ENCODE measurements at regions not wholly inside any gene's neighbourhood (a gene's known extent, or its start where the extent isn't known, plus 50 kb on each side); places are given as distances from the start of the nearest gene placed in this dataset.

GRCh38 chr17:73770115-73770848 is 126.0 kb upstream of the SDK2 start:
- TF ChIP-seq TAF1 (IDR thresholded peaks at IDR 0.05; ENCODE audit: low read depth, low read length) (no peak), PAX5 (IDR thresholded peaks at IDR 0.05; ENCODE audit: insufficient read depth, low read length, severe bottlenecking) (no peak), POLR2AphosphoS5 (IDR thresholded peaks at IDR 0.05; ENCODE audit: low read depth, low read length) (no peak), POU2F2 (IDR thresholded peaks at IDR 0.05; ENCODE audit: low read depth, low read length) (no peak), POLR2A (IDR thresholded peaks at IDR 0.05; ENCODE audit: low read depth, low read length) (no peak), SPI1 (IDR thresholded peaks at IDR 0.05; ENCODE audit: low read depth, low read length) (no peak)
- FAIRE-seq (no peak), DNase-seq (ENCODE audit: insufficient read length, low spot score) (no peak)

GRCh38 chr17:73770849-73771229 is 126.6 kb upstream of the SDK2 start:
- DNase-seq (ENCODE audit: insufficient read length, low spot score) (no peak), FAIRE-seq (no peak)
- no peak for TF ChIP-seq TAF1 (IDR thresholded peaks at IDR 0.05; ENCODE audit: low read depth, low read length)
- no peak for TF ChIP-seq PAX5 (IDR thresholded peaks at IDR 0.05; ENCODE audit: insufficient read depth, low read length, severe bottlenecking)
- TF ChIP-seq SPI1 (IDR thresholded peaks at IDR 0.05; ENCODE audit: low read depth, low read length) = no peak
- no peak for TF ChIP-seq POU2F2 (IDR thresholded peaks at IDR 0.05; ENCODE audit: low read depth, low read length)
- no peak for TF ChIP-seq POLR2AphosphoS5 (IDR thresholded peaks at IDR 0.05; ENCODE audit: low read depth, low read length)
- TF ChIP-seq POLR2A (IDR thresholded peaks at IDR 0.05; ENCODE audit: low read depth, low read length) = no peak

DNA sequence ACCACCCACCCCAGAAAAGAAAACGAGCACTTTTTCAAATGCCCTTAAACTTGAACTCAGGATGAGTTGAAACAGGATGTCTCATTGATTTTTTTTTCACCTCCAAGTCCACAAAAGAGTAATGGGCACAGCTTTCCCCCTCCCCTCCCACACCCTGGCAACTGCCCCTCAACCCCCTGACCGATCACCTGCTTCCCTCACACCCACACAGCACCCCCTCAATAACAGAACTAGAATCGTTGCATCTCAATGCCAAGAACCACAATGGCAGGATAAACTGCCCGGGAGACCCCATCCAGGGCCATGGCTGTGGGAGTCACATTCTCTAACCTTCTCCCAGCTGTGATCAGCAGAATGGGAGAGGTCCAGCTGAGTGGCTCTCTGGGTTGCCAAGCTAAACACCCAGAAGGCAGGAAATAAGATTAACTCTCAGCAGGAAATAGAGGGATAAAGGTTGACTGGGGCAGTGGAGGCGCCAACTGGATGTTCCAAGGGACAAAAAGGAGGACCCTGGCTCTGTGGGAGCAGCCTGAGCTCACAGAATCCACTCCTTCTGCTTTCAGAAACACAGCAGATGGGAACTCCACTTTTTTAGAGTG is 128.0 kb upstream of the SDK2 start:
- TF ChIP-seq TAF1 (IDR thresholded peaks at IDR 0.05; ENCODE audit: low read depth, low read length) (no peak), POLR2A (IDR thresholded peaks at IDR 0.05; ENCODE audit: low read depth, low read length) (no peak), PAX5 (IDR thresholded peaks at IDR 0.05; ENCODE audit: insufficient read depth, low read length, severe bottlenecking) (no peak), POU2F2 (IDR thresholded peaks at IDR 0.05; ENCODE audit: low read depth, low read length) (no peak), SPI1 (IDR thresholded peaks at IDR 0.05; ENCODE audit: low read depth, low read length) (no peak), POLR2AphosphoS5 (IDR thresholded peaks at IDR 0.05; ENCODE audit: low read depth, low read length) (no peak)
- no peak for FAIRE-seq

DNA sequence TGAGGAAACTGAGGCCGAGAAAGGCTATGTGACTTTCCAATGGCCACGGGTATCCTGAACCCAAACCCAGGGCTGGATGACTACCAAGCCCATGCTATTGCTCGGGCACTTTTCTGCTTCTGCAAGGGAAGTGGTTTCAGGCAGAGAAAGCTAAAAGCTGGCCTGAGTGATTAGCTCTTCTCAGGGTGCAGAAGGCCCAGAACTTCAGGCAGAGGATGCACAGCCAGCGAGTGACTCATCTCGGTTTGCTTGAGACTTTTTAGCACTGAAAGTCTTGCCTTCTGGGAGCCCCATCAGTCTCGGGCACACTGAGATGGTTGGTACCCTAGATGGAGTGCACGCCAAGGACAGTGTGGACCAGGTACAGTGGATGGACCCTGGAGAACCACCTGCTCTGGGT is 129.5 kb upstream of the SDK2 start:
- TF ChIP-seq POLR2AphosphoS5 (IDR thresholded peaks at IDR 0.05; ENCODE audit: low read depth, low read length) (no peak), SPI1 (IDR thresholded peaks at IDR 0.05; ENCODE audit: low read depth, low read length) (no peak), POU2F2 (IDR thresholded peaks at IDR 0.05; ENCODE audit: low read depth, low read length) (no peak), PAX5 (IDR thresholded peaks at IDR 0.05; ENCODE audit: insufficient read depth, low read length, severe bottlenecking) (no peak), POLR2A (IDR thresholded peaks at IDR 0.05; ENCODE audit: low read depth, low read length) (no peak), TAF1 (IDR thresholded peaks at IDR 0.05; ENCODE audit: low read depth, low read length) (no peak)
- no peak for DNase-seq (ENCODE audit: insufficient read length, low spot score)
- FAIRE-seq = no peak

More for the DNA sequence above, 128.0 kb upstream of the SDK2 start:
- DNase-seq (ENCODE audit: insufficient read length, low spot score) = no peak

DNA sequence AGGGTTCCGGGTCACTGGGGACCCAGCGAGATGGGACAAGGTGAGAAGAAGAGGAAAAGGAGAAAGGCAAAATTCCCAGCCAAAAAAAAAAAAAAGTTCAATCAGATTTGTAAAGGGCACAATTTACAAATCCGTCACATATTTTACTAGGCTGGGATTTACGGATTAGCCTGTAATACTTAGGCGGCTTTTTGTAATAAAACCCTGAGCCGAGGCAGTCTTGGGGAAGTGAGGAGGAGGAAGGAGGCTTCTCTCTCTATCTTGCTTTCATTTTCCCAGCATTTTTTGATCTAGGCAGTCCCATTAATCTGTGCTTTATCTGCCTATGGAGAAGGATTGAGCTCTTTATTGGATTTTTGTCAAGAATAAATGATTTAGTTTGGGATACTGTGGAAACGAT is 130.6 kb upstream of the SDK2 start:
- no peak for FAIRE-seq
- TF ChIP-seq POLR2AphosphoS5 (IDR thresholded peaks at IDR 0.05; ENCODE audit: low read depth, low read length) (no peak), PAX5 (IDR thresholded peaks at IDR 0.05; ENCODE audit: insufficient read depth, low read length, severe bottlenecking) (no peak), POU2F2 (IDR thresholded peaks at IDR 0.05; ENCODE audit: low read depth, low read length) (no peak), POLR2A (IDR thresholded peaks at IDR 0.05; ENCODE audit: low read depth, low read length) (no peak), SPI1 (IDR thresholded peaks at IDR 0.05; ENCODE audit: low read depth, low read length) (no peak), TAF1 (IDR thresholded peaks at IDR 0.05; ENCODE audit: low read depth, low read length) (no peak)
- no peak for DNase-seq (ENCODE audit: insufficient read length, low spot score)

DNA sequence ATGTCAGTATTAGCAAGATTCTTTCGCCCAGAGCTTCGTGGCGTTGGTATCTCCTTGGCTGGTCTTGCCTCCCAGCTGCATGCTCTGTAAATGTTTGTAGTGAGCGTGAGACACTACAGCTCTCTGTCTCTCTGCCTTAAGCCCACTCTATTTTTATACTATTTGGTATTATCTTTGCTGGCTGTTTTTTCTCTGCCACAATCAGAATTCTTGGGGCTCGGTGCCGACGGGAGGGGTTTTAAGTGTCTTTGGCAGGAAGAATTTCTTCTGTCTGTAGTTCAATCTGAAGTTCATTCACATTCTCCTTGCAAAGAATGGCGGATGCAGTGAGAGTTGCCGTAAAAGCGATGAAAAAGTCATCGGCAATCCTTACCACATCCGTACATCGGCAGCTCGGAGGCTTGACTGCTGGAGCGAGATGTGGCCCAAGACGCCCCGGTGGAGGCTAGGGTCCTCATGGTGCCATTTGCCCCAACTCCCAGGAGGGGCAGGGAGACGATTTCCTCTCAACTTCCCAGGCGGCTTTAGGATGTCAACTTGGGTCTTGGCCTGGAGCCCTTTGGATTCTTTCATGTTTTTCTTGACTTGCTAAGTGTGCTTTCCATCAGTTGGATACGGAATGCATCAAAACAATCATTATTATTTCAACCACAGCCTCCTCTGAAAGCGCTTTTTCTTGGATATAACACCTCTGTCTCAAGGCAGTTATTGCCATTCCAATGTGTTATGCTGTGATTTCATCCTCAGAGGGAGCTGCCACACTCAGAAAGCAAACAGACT is 132.3 kb upstream of the SDK2 start:
- no peak for DNase-seq (ENCODE audit: insufficient read length, low spot score)
- TF ChIP-seq TAF1 (IDR thresholded peaks at IDR 0.05; ENCODE audit: low read depth, low read length) (no peak), SPI1 (IDR thresholded peaks at IDR 0.05; ENCODE audit: low read depth, low read length) (no peak), PAX5 (IDR thresholded peaks at IDR 0.05; ENCODE audit: insufficient read depth, low read length, severe bottlenecking) (no peak), POLR2AphosphoS5 (IDR thresholded peaks at IDR 0.05; ENCODE audit: low read depth, low read length) (no peak)
- no peak for FAIRE-seq

GRCh38 chr17:73777131-73777449 is 132.8 kb upstream of the SDK2 start:
- TF ChIP-seq POLR2AphosphoS5 (IDR thresholded peaks at IDR 0.05; ENCODE audit: low read depth, low read length) (no peak), SPI1 (IDR thresholded peaks at IDR 0.05; ENCODE audit: low read depth, low read length) (no peak), POLR2A (IDR thresholded peaks at IDR 0.05; ENCODE audit: low read depth, low read length) (no peak), PAX5 (IDR thresholded peaks at IDR 0.05; ENCODE audit: insufficient read depth, low read length, severe bottlenecking) (no peak), POU2F2 (IDR thresholded peaks at IDR 0.05; ENCODE audit: low read depth, low read length) (no peak), TAF1 (IDR thresholded peaks at IDR 0.05; ENCODE audit: low read depth, low read length) (no peak)
- DNase-seq (ENCODE audit: insufficient read length, low spot score) (no peak), FAIRE-seq (no peak)

GRCh38 chr17:73782231-73782630 is 138.0 kb upstream of the SDK2 start:
- DNase-seq (ENCODE audit: insufficient read length, low spot score) (no peak), FAIRE-seq (no peak)
- TF ChIP-seq POLR2AphosphoS5 (IDR thresholded peaks at IDR 0.05; ENCODE audit: low read depth, low read length) (no peak), POU2F2 (IDR thresholded peaks at IDR 0.05; ENCODE audit: low read depth, low read length) (no peak), POLR2A (IDR thresholded peaks at IDR 0.05; ENCODE audit: low read depth, low read length) (no peak), PAX5 (IDR thresholded peaks at IDR 0.05; ENCODE audit: insufficient read depth, low read length, severe bottlenecking) (no peak), TAF1 (IDR thresholded peaks at IDR 0.05; ENCODE audit: low read depth, low read length) (no peak), SPI1 (IDR thresholded peaks at IDR 0.05; ENCODE audit: low read depth, low read length) (no peak)

Measured in GM12891 (cell line).